HUES6 (cell line): ENCODE measurements at regions not wholly inside any gene's neighbourhood (a gene's known extent, or its start where the extent isn't known, plus 50 kb on each side); places are given as distances from the start of the nearest gene placed in this dataset.

ENCODE experiments used
- H3K27ac ChIP-seq: 2 replicates; pipeline ENCODE4 v1.7.0; 2013; ENCODE audit warnings: low read depth, mild to moderate bottlenecking, low read length, inconsistent platforms
- H3K27me3 ChIP-seq: 2 replicates; pipeline ENCODE4 v1.6.1; 2013; ENCODE audit warnings: low read length; ENCODE audit not compliant: control insufficient read depth, insufficient read depth
- H3K36me3 ChIP-seq: 2 replicates; pipeline ENCODE4 v1.6.1; 2013; ENCODE audit warnings: low read length; ENCODE audit not compliant: control insufficient read depth, insufficient read depth
- H3K4me1 ChIP-seq: 2 replicates; pipeline ENCODE4 v1.6.1; 2013; ENCODE audit warnings: low read length; ENCODE audit not compliant: control insufficient read depth, insufficient read depth
- H3K4me3 ChIP-seq: 2 replicates; pipeline ENCODE4 v1.5.1; 2013; ENCODE audit warnings: low read depth, low read length
- H3K9ac ChIP-seq: one replicate; pipeline ENCODE4 v1.6.1; 2013; ENCODE audit warnings: mild to moderate bottlenecking, low read length
- H3K9me3 ChIP-seq: 2 replicates; pipeline ENCODE4 v1.6.1; 2013; ENCODE audit warnings: low read depth, low read length; ENCODE audit not compliant: control insufficient read depth, insufficient read depth

DNA sequence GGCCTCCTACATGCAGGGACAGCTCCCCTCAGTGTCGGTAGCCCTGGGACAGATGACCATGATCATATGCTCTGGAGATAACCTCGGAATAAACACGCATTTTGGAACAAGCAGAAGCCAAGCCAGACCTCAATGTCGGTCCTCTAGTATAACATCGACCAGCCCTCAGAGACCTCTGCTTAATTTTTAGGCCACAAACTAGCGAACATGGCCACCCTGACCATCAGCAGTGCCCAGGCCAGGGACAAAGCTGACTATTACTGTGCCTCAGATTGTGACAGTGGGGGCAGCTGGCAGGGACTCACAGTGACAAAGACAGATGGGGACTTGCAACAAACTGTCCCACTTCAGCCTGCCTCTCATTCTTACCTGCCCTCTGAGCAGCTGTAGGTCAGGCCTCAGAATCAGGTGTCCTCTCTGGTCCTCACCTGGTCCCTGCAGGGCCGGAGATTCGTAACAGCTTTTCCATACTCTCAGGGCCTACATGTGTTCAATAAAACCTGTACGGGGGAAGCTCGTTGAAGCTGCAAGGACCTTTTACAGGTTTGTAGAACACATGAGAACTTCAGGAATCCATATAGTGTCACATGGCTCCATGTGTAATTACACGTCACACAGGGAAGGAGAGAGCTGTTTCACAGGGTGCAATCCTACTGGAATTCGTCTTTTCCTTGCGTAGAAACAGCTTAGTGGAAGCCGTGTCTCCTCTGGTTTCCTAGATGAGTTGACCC lies 72.8 kb upstream of the IGLL5 start:
- Histone ChIP-seq H3K27me3 (peaks cover 92% of the 10 kb centered on the region), H3K36me3 (no peaks in the 10 kb centered on the region), H3K9me3 (no peaks in the 10 kb centered on the region), H3K27ac (no peak overlapping the region), H3K9ac (no peak overlapping the region), H3K4me3 (no peak overlapping the region), H3K4me1 (no peaks in the 10 kb centered on the region)

DNA sequence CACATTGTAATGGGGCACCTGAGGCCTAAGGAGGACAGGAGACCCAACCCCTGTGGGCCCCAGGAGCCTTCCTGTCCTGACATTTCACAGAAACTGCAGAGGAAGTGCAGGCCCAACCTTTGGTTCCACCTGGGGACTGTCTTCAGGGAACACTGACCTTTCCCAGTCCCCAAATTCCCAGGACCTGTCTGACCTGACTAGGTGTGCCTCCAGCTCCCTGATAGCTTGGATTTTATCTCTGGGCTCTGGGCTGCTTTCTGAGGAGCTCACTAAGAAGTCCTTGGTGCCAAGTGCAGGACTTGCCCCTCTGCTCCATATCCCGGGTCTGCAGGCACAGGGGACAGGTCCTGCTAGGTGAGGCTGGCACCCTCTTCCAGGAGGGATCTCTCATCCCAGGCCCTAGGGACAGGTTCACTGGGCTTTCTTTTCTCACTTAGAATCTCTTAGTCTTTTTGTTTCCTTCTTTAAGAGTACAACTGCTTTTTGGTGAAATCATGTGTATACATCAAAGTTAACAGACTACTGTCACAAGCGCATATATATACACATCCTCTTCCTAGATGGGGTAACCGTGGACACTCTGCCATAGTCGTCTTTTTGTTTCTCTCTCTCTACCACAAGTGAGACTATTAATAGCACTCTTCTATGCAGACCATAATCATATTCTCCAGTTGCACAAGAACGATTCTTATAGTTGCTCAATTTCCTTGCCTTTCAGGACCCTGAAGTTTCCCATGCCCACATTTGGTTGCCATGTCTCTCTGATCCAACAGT lies 72.0 kb upstream of the IGLL5 start:
- H3K4me3 ChIP-seq, result no peak overlapping the region
- peaks cover 95% of the 10 kb centered on the region for H3K27me3 ChIP-seq
- no peak overlapping the region for H3K27ac ChIP-seq
- no peak overlapping the region for H3K9ac ChIP-seq
- no peaks in the 10 kb centered on the region for H3K36me3 ChIP-seq
- H3K9me3 ChIP-seq, result no peaks in the 10 kb centered on the region
- no peaks in the 10 kb centered on the region for H3K4me1 ChIP-seq

DNA sequence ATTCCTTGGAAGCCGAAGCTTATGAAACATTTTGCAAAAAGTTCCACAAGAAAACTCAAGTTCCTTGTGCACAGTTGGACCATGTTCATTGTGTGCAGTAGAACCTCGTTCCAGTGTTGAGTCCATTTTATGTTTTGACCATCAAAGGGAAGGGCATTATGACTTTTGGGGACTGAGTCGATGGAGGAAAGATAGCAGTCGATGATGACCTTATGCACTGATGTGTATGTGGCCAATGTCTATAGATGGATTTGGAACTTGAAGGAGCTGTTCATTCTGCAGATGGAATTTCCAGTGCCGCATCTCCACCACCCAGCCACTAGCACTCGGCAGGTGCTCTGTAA lies 71.5 kb upstream of the IGLL5 start:
- Histone ChIP-seq H3K4me3 (no peak overlapping the region), H3K27me3 (peaks cover 97% of the 10 kb centered on the region), H3K36me3 (no peaks in the 10 kb centered on the region), H3K4me1 (no peaks in the 10 kb centered on the region), H3K9me3 (no peaks in the 10 kb centered on the region), H3K9ac (no peak overlapping the region), H3K27ac (no peak overlapping the region)

DNA sequence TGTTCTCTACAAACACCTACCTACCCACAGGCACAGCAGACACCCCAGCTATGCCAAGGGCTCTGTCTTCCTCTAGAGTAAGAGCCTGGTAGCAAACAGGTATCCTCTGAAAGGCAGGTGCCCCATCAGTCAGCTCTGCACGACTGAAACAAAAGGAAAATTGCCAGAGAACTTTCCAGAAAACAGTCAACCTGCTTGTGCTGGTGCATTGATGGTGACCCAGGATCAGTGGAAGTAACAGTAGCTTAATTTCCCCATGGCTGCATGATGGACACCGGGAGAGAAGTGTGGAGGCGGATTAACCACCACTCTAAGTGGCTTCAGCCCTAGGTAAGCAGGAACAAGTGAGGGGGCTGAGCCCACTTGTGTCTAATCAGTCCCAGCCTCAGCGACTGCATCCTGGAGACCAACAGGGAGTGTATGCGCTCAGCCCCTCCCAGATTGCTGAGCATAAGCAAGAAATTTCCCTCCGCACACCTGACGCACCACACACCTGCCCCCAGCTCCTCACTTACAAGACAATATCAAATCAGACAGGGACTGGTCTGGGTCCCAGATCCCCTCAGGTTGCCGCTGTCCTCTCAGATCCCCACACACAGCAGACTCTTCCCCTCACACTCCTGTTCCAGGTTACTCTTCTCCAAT lies 70.7 kb upstream of the IGLL5 start:
- Histone ChIP-seq H3K36me3 (no peaks in the 10 kb centered on the region), H3K9me3 (no peaks in the 10 kb centered on the region), H3K4me3 (no peak overlapping the region), H3K4me1 (no peaks in the 10 kb centered on the region), H3K27me3 (peaks cover 97% of the 10 kb centered on the region), H3K9ac (no peak overlapping the region), H3K27ac (no peak overlapping the region)

DNA sequence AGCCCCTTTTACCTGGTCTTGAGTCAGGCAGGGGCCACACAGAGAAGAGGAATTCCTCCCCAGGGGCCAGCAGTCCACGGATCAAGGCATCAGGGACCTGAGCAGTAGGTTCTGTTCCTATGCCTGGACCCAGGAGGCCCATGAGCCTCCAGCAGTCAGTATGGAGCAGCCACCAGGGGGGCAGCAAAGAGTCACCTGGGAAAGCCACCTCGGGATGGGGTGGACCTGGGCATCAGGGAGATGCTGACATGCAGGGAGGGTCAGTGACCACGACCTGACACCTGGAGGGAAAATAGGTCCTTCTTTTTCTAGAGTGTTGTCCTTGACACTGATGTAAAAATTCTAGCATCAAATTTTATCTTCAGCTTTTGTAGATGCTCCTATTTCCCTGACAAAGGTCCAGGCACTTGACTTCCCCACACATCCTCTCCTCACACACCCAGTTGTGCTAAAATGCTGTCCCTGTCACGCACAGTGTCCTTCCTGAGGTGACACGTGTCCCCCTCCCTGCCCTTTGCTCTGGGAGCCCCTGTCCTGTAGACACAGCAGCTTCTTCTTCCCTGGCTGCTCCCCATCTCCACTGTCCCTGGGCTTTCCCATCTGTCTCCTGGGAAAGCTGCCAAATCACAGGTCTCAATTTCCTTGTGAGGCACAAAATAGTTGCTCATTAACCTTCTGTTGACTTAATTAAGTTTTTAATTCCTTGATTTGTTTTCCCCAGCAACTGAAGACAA lies 70.0 kb upstream of the IGLL5 start:
- H3K27ac ChIP-seq, result no peak overlapping the region
- H3K4me1 ChIP-seq, result no peaks in the 10 kb centered on the region
- H3K4me3 ChIP-seq, result no peak overlapping the region
- H3K9me3 ChIP-seq, result no peaks in the 10 kb centered on the region
- peaks cover 97% of the 10 kb centered on the region for H3K27me3 ChIP-seq
- no peak overlapping the region for H3K9ac ChIP-seq
- no peaks in the 10 kb centered on the region for H3K36me3 ChIP-seq

DNA sequence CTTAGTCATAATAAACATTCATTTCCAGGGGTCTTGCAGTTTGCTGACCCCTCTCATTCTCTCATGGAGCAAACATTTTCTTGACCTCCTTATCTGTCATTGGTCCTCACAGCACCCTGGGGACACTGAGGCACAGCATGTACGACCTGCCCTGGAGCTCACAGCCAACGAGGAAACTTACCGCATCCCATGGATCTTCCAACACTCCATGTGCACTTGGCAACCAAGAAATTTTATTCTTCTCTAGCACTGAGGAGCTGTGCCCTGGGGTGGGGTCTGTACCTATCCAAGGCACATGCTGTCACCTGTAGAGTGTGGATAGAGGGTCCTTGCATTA lies 69.4 kb upstream of the IGLL5 start:
- no peaks in the 10 kb centered on the region for H3K36me3 ChIP-seq
- no peaks in the 10 kb centered on the region for H3K9me3 ChIP-seq
- no peak overlapping the region for H3K4me3 ChIP-seq
- peaks cover 97% of the 10 kb centered on the region for H3K27me3 ChIP-seq
- H3K9ac ChIP-seq, result no peak overlapping the region
- no peaks in the 10 kb centered on the region for H3K4me1 ChIP-seq
- H3K27ac ChIP-seq, result no peak overlapping the region

DNA sequence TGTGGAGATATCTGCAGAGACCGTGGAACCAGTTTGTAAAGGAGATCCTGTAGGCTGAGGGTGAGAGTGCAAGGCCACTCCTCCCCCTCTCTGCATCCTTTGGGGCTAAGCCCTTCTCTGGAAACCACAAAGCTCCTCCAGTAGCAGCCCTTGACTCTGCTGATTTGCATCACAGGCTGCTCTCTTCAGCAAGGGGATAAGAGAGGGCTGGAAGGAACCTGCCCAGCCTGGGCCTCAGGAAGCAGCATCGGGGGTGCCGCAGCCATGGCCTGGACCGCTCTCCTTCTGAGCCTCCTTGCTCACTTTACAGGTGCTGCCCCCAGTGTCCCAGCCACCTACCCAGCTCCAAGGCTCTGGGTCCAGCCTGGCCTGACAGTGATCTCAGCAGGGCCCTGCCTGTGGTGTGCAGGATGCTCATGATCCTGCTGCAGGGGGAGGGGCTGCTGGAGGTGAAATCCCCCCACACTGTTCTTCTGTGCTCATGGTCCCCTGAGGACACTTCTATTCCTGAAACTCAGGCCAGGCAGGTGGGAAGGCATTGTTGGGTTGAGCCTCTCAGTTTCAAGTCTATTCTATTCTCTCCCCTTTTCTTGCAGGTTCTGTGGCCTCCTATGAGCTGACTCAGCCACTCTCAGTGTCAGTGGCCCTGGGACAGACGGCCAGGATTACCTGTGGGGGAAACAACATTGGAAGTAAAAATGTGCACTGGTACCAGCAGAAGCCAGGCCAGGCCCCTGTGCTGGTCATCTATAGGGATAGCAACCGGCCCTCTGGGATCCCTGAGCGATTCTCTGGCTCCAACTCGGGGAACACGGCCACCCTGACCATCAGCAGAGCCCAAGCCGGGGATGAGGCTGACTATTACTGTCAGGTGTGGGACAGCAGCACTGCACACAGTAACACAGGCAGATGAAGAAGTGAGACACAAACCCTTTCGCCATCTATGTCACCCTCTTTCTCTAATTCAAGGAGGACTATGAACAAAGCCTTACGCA lies 68.5 kb upstream of the IGLL5 start:
- Histone ChIP-seq H3K9me3 (no peaks in the 10 kb centered on the region), H3K9ac (no peak overlapping the region), H3K27ac (no peak overlapping the region), H3K4me3 (no peak overlapping the region), H3K27me3 (peaks cover 97% of the 10 kb centered on the region), H3K36me3 (no peaks in the 10 kb centered on the region), H3K4me1 (no peaks in the 10 kb centered on the region)

DNA sequence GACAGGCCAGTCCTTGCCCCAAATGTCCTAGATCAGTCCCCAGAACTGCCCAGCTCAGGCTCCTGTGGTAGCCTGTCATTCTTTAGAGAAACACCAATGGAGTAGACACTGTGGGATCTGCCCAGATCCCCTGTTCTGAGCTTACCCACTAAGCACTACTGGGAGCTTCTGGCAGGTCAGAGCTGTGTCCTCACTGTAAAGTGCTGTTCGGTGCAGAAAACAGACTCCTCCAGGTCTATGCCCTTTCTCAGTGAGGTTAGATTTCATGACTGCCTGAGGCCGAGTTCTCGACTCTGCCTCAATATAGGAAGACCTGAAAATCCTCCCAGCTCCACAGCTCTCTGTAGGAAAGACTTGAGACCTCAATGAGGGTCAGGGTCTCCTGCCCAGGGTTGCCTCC lies 67.5 kb upstream of the IGLL5 start:
- H3K9me3 ChIP-seq, result no peaks in the 10 kb centered on the region
- no peaks in the 10 kb centered on the region for H3K4me1 ChIP-seq
- H3K36me3 ChIP-seq, result no peaks in the 10 kb centered on the region
- H3K9ac ChIP-seq, result no peak overlapping the region
- H3K27ac ChIP-seq, result no peak overlapping the region
- H3K4me3 ChIP-seq, result no peak overlapping the region
- H3K27me3 ChIP-seq, result peaks cover 97% of the 10 kb centered on the region

DNA sequence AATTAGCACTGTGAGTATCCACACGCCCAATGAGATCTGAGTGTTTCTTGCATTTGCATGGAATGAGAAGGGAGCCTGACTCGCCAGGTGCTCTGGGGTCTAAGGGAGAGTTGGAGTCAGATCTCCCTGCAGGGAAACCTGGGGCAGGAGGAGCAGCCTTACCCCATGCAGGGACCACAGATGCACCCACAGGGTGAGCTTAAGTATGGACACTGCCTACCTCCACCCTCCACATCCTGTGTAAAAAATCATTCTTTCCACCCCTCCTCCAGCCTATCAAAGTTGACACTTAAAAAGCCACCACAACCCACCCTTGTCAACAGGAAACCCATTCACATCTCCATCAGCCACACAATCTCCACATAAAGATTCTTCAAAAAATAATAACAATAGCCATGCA lies 67.0 kb upstream of the IGLL5 start:
- Histone ChIP-seq H3K36me3 (no peaks in the 10 kb centered on the region), H3K4me1 (no peaks in the 10 kb centered on the region), H3K4me3 (no peak overlapping the region), H3K9me3 (no peaks in the 10 kb centered on the region), H3K27ac (no peak overlapping the region), H3K9ac (no peak overlapping the region), H3K27me3 (peaks cover 92% of the 10 kb centered on the region)

DNA sequence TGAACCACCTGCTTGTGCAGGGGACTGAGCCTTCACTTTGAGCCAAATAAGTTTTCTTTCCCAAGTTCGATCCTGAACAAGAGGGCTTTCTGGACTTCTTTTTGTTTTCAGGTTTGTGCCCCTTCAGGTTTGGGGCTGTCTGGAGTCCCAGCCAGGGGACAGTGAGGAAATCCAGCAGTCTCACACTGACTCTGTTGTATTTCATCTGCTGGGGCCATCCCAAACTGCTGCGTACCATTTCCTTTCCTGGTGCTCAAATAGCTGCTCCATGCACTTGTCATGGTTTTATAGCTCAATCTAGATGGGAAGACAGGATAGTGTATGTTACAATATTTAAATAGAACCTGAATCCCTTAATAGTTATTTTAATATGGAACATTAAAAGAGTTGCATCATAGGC lies 66.3 kb upstream of the IGLL5 start:
- H3K4me3 ChIP-seq, result no peak overlapping the region
- no peaks in the 10 kb centered on the region for H3K36me3 ChIP-seq
- H3K4me1 ChIP-seq, result no peaks in the 10 kb centered on the region
- no peak overlapping the region for H3K9ac ChIP-seq
- no peaks in the 10 kb centered on the region for H3K9me3 ChIP-seq
- H3K27me3 ChIP-seq, result peaks cover 85% of the 10 kb centered on the region
- no peak overlapping the region for H3K27ac ChIP-seq
